Fibroblast of lung (primary cell): ENCODE measurements at regions not wholly inside any gene's neighbourhood (a gene's known extent, or its start where the extent isn't known, plus 50 kb on each side); places are given as distances from the start of the nearest gene placed in this dataset.

Experiments
- EZH2 ChIP-seq: IDR thresholded peaks from 2 replicates; pipeline ENCODE4 v1.5.1; 2012; ENCODE audit warnings: low read length, control low read depth, mild to moderate bottlenecking; ENCODE audit errors: missing control alignments
- TF ChIP-seq, protein P1 (sequence below), 2 donors: IDR thresholded peaks in 1 of 2; conservative IDR thresholded peaks in 1 of 2; 1 replicate in 1 of 2; 2 replicates in 1 of 2; pipeline ENCODE4 v1.5.1; 2011 to 2012; ENCODE audit warnings: low read length in 2 of 2, control low read depth in 1 of 2, inconsistent platforms in 1 of 2, low read depth in 1 of 2, mild to moderate bottlenecking in 1 of 2

DNA sequence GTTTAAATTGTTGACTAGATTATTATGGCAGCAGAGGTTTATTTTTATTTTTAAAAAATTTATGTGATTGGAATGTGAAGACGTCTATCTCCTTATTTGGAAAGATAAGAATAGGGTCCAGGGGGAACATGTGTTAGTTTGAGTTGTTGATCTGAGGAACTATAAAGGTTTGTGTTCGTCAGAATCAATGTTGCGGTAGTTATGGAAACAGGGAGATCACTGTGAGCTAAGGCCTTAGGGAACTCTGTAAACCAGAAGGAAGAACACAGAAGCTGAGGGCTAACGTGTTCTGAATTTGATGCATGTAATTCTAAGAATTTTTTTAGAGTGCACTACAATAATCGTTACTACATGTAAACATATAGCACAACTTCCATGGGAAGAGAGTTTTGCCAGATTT, 168.5 kb upstream of the ZSWIM2 start:
- TF ChIP-seq, protein P1, sequence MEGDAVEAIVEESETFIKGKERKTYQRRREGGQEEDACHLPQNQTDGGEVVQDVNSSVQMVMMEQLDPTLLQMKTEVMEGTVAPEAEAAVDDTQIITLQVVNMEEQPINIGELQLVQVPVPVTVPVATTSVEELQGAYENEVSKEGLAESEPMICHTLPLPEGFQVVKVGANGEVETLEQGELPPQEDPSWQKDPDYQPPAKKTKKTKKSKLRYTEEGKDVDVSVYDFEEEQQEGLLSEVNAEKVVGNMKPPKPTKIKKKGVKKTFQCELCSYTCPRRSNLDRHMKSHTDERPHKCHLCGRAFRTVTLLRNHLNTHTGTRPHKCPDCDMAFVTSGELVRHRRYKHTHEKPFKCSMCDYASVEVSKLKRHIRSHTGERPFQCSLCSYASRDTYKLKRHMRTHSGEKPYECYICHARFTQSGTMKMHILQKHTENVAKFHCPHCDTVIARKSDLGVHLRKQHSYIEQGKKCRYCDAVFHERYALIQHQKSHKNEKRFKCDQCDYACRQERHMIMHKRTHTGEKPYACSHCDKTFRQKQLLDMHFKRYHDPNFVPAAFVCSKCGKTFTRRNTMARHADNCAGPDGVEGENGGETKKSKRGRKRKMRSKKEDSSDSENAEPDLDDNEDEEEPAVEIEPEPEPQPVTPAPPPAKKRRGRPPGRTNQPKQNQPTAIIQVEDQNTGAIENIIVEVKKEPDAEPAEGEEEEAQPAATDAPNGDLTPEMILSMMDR (conservative IDR thresholded peaks at IDR 0.05 in 1 of 2, IDR thresholded peaks at IDR 0.05 in 1 of 2; ENCODE audit: low read depth in 1 of 2, low read length in 2 of 2): no peak
- no peak for TF ChIP-seq EZH2
